ENCODE measurements at regions not wholly inside any gene's neighbourhood (a gene's known extent, or its start where the extent isn't known, plus 50 kb on each side); places are given as distances from the start of the nearest gene placed in this dataset.

GRCh38 chr22:48507171-48507570, 1320.5 kb downstream of the BRD1 start:
- no peak for TF ChIP-seq CTCF (conservative IDR thresholded peaks at IDR 0.05)
- H3K4me1 Mint-ChIP-seq, result peaks cover 6% of the 10 kb centered on the region
- no peak overlapping the region for H3K27ac Mint-ChIP-seq (ENCODE audit: unreplicated experiment)
- no peaks in the 10 kb centered on the region for H3K27me3 Mint-ChIP-seq (ENCODE audit: low read depth)
- no peak for DNase-seq (ENCODE audit: low read depth, low spot score)
- no peak overlapping the region for H3K4me3 Mint-ChIP-seq
- H3K36me3 Mint-ChIP-seq (ENCODE audit: low read depth), result no peaks in the 10 kb centered on the region
- no peaks in the 10 kb centered on the region for H3K9me3 Mint-ChIP-seq

- H3K36me3 Mint-ChIP-seq (ENCODE audit: low read depth), result no peaks in the 10 kb centered on the region
- H3K9me3 Mint-ChIP-seq, result no peaks in the 10 kb centered on the region
- H3K4me1 Mint-ChIP-seq, result peaks cover 6% of the 10 kb centered on the region
- no peak overlapping the region for H3K27ac Mint-ChIP-seq (ENCODE audit: unreplicated experiment)
- H3K27me3 Mint-ChIP-seq (ENCODE audit: low read depth), result no peaks in the 10 kb centered on the region
- DNase-seq (ENCODE audit: low read depth, low spot score), result no peak
- H3K4me3 Mint-ChIP-seq, result no peak overlapping the region
- no peak for TF ChIP-seq CTCF (conservative IDR thresholded peaks at IDR 0.05)
These were observed 1321.0 kb downstream of the BRD1 start for GRCh38 chr22:48506506-48507145.

- H3K27me3 Mint-ChIP-seq (ENCODE audit: low read depth), result no peaks in the 10 kb centered on the region
- no peak for TF ChIP-seq CTCF (conservative IDR thresholded peaks at IDR 0.05)
- H3K27ac Mint-ChIP-seq (ENCODE audit: unreplicated experiment), result no peak overlapping the region
- DNase-seq (ENCODE audit: low read depth, low spot score), result no peak
- H3K9me3 Mint-ChIP-seq, result no peaks in the 10 kb centered on the region
- no peak overlapping the region for H3K4me3 Mint-ChIP-seq
- peaks cover 6% of the 10 kb centered on the region for H3K4me1 Mint-ChIP-seq
- no peaks in the 10 kb centered on the region for H3K36me3 Mint-ChIP-seq (ENCODE audit: low read depth)
These were observed 1321.8 kb downstream of the BRD1 start for GRCh38 chr22:48505891-48506290.

GRCh38 chr22:48504519-48505140, 1323.0 kb downstream of the BRD1 start:
- Mint-ChIP-seq H3K36me3 (ENCODE audit: low read depth) (no peaks in the 10 kb centered on the region), H3K4me1 (peaks cover 8% of the 10 kb centered on the region), H3K9me3 (no peaks in the 10 kb centered on the region), H3K27ac (ENCODE audit: unreplicated experiment) (no peak overlapping the region), H3K27me3 (ENCODE audit: low read depth) (no peaks in the 10 kb centered on the region), H3K4me3 (no peak overlapping the region)
- DNase-seq (ENCODE audit: low read depth, low spot score), result no peak
- no peak for TF ChIP-seq CTCF (conservative IDR thresholded peaks at IDR 0.05)

- DNase-seq (ENCODE audit: low read depth, low spot score), result no peak
- Mint-ChIP-seq H3K36me3 (ENCODE audit: low read depth) (no peaks in the 10 kb centered on the region), H3K27me3 (ENCODE audit: low read depth) (no peaks in the 10 kb centered on the region), H3K27ac (ENCODE audit: unreplicated experiment) (no peak overlapping the region), H3K4me3 (no peak overlapping the region), H3K4me1 (peaks cover 14% of the 10 kb centered on the region), H3K9me3 (no peaks in the 10 kb centered on the region)
- no peak for TF ChIP-seq CTCF (conservative IDR thresholded peaks at IDR 0.05)
These were observed 1323.8 kb downstream of the BRD1 start for GRCh38 chr22:48503876-48504275.

Measured in neural crest cell (in vitro differentiated cells).